22Rv1 (cell line): ENCODE measurements at regions not wholly inside any gene's neighbourhood (a gene's known extent, or its start where the extent isn't known, plus 50 kb on each side); places are given as distances from the start of the nearest gene placed in this dataset.
A peak's percentile ranks its signal among the peaks of the same experiment; 100 is the strongest.

ENCODE experiments used
- H3K27ac ChIP-seq: fragments of 450-650 bp; 2 replicates; pipeline ENCODE4 v1.5.1; 2017
- ZFX ChIP-seq: fragments of 450-650 bp; IDR thresholded peaks from 2 replicates; pipeline ENCODE4 v1.6.1; 2017; ENCODE audit warnings: antibody characterized with exemption, borderline replicate concordance
- TF ChIP-seq, protein P1 (sequence below): fragments of 450-650 bp; IDR thresholded peaks from 2 replicates; pipeline ENCODE4 v1.5.1; 2017; ENCODE audit warnings: mild to moderate bottlenecking

DNA sequence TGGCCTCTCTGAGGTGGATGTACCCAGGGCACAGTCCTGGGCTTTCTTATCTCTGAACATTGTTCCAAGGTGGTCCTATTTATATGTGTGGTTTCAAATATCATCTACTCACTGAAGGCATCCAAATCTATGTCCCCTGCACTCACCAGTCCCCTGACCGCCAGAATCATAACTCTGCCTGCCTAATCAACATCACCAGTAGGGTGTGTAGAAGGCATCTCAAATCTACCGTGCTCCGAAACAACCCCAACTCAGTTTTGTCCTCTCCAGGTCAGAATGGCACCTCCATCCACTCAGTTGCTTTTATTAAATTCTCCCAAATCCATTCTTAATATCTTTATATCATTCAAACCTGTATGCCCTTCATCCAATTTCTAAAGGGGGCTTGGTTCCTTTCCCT is 536.3 kb downstream of the GRIN2A start:
- H3K27ac ChIP-seq: no peak overlapping the region
- TF ChIP-seq ZFX: no peak
- TF ChIP-seq, protein P1, sequence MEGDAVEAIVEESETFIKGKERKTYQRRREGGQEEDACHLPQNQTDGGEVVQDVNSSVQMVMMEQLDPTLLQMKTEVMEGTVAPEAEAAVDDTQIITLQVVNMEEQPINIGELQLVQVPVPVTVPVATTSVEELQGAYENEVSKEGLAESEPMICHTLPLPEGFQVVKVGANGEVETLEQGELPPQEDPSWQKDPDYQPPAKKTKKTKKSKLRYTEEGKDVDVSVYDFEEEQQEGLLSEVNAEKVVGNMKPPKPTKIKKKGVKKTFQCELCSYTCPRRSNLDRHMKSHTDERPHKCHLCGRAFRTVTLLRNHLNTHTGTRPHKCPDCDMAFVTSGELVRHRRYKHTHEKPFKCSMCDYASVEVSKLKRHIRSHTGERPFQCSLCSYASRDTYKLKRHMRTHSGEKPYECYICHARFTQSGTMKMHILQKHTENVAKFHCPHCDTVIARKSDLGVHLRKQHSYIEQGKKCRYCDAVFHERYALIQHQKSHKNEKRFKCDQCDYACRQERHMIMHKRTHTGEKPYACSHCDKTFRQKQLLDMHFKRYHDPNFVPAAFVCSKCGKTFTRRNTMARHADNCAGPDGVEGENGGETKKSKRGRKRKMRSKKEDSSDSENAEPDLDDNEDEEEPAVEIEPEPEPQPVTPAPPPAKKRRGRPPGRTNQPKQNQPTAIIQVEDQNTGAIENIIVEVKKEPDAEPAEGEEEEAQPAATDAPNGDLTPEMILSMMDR: no peak

DNA sequence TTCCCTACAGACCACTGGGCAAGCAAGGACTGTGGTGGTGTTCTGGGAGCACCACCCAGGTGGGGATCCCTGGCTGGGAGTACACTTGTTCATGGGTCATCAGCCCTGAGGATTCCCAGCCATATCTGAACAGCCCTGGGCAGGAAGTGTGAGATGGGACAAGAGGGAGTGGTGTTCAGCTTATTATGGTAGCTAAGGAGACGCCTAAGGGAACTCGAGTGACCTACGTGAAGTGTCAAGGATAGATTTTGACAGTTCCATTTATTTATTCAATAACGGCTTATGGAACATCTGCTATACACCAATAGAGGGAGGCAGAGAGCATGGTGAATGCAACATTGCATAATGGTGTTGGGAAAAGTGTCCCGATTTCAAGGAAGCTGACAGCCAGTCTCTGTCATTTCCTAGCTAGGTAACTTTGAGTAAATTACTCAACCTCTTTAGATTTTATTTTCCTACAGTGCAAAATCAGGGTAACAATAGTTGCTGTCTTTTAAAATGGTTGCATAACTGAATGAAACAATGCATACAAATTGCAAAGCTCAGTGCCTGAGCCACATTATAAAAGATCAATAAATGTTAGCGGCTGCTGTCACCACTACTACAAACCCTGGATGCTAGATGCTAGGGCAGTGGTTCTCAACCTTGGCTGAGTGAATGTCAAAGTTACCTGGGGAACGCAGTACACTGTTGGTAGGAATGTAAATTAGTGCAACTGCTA is 534.1 kb downstream of the GRIN2A start:
- TF ChIP-seq ZFX: no peak
- TF ChIP-seq, protein P1: peak; percentile 86
- no peak overlapping the region for H3K27ac ChIP-seq

DNA sequence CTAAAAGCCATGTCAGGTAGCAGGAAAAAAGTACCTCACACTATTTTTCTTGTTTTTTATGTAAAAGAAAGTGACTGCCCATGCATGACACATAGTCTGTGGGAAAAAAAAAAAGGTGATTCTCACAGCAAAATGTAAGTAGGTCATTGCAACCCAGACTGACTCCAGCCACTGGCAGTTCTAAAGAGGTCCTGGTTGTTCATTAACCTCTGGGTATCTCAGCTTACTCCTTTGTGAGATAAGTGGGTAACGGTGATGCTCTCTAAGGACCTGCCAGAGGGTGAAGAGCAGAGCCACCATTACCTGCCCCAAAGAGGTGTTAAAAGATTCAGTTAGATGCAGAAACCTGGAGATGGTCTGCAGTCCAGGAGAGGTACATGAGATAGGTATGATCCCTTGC is 531.9 kb downstream of the GRIN2A start:
- no peak overlapping the region for H3K27ac ChIP-seq
- TF ChIP-seq ZFX: no peak
- TF ChIP-seq, protein P1: no peak

DNA sequence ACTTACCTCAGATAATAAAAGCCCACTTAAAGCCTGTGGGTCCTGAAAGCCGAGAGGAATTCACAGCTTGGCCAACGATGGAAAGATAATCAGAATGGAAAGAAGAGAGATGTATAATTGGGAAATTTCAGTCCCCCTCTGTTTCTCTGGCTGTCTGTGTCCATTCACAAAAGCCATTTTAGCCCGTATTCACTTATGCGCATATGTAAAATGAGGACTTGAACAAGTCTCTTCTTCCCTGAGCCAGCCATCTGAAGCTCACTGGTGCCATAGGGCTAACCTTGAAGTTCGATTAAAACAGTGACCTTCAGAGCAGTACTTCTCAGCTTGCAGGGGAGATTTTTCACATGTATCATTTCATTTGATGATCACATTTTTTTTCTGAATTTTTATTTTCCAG is 527.2 kb downstream of the GRIN2A start:
- no peak overlapping the region for H3K27ac ChIP-seq
- TF ChIP-seq ZFX: no peak
- TF ChIP-seq, protein P1: no peak

DNA sequence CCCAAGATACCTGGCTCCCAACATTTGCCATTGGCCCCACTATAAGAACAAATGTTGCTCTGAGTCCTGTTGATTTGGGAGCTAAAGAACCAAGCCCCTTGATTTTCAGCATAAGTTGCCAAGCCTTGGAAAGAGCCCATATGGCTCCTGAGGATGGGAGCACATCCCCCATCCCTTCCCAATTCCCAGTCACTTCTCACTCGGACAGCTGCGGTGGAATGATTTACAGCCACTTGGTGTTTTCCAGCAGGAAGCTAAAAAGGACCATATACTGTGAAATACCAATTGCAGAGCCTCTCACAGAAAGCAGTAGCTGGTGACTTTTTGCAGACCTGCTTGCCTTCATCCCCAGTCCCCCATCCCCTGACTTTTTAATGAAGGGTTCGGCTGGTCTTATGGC is 524.6 kb downstream of the GRIN2A start:
- no peak overlapping the region for H3K27ac ChIP-seq
- TF ChIP-seq ZFX: no peak
- TF ChIP-seq, protein P1: no peak

DNA sequence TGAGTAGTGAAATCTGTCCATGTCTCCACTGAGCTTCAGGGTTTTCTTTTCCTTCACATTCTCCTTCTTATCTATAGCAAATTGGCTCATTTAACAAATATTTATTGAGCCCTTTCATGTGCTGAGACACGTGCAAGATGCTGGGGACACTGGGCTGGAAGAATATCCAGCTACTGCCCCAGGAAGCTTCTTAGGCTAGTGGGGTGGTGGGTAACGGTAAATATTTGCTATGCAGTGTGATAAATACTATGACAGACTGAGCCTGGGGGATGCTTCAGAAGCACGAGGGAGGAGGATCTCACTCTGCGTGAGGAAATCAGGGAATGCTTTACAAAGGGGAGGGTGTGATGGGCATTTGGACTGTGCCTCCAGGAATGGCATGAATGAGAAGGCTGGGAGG is 524.1 kb downstream of the GRIN2A start:
- TF ChIP-seq ZFX: no peak
- TF ChIP-seq, protein P1: no peak
- no peak overlapping the region for H3K27ac ChIP-seq

DNA sequence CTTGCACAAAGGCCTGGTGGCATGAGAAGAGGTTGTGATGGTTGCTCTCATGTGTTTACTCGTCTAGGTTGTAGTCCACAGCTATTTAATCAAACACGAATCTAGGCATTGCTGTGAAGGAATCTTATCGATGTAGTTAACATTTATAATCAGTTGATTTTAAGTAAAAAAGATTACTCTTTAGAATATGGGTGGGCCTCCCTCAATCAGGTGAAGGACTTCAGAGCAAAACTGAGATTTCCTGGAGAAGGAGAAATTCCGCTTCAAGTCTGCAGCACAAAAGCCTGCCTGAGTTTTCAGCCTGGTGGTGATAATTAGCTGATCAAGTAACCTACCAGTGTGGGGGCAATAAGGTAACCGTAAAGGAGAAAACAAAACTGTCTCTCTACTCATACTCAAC is 523.6 kb downstream of the GRIN2A start:
- TF ChIP-seq, protein P1: no peak
- no peak for TF ChIP-seq ZFX
- H3K27ac ChIP-seq: no peak overlapping the region
